ENCODE measurements at regions not wholly inside any gene's neighbourhood (a gene's known extent, or its start where the extent isn't known, plus 50 kb on each side); places are given as distances from the start of the nearest gene placed in this dataset.
A peak's percentile ranks its signal among the peaks of the same experiment; 100 is the strongest.

- Histone ChIP-seq H4K20me1 (no peaks in the 10 kb centered on the region), H3K4me2 (no peak overlapping the region), H3K36me3 (no peaks in the 10 kb centered on the region), H3K27ac (no peak overlapping the region), H3K27me3 (no peaks in the 10 kb centered on the region), H3K9ac (no peak overlapping the region), H3K4me1 (no peaks in the 10 kb centered on the region), H3K4me3 (no peak overlapping the region), H3K9me3 (replicated peaks in 1 of 11) (no peaks in the 10 kb centered on the region)
- TF ChIP-seq Cebpa-rat (IDR thresholded peaks at IDR 0.05): no peak
These were observed 350.3 kb upstream of the LYPLAL1 start for GRCh38 chr1:218823291-218823900.

- no peak overlapping the region for H3K4me2 ChIP-seq
- H3K9ac ChIP-seq: no peak overlapping the region
- H3K4me1 ChIP-seq: no peaks in the 10 kb centered on the region
- H3K27ac ChIP-seq: no peak overlapping the region
- no peaks in the 10 kb centered on the region for H3K27me3 ChIP-seq
- no peaks in the 10 kb centered on the region for H3K9me3 ChIP-seq (replicated peaks in 1 of 11)
- no peak for TF ChIP-seq Cebpa-rat (IDR thresholded peaks at IDR 0.05)
- no peaks in the 10 kb centered on the region for H3K36me3 ChIP-seq
- no peak overlapping the region for H3K4me3 ChIP-seq
- H4K20me1 ChIP-seq: no peaks in the 10 kb centered on the region
These were observed 346.2 kb upstream of the LYPLAL1 start for GRCh38 chr1:218827486-218827885.

DNA sequence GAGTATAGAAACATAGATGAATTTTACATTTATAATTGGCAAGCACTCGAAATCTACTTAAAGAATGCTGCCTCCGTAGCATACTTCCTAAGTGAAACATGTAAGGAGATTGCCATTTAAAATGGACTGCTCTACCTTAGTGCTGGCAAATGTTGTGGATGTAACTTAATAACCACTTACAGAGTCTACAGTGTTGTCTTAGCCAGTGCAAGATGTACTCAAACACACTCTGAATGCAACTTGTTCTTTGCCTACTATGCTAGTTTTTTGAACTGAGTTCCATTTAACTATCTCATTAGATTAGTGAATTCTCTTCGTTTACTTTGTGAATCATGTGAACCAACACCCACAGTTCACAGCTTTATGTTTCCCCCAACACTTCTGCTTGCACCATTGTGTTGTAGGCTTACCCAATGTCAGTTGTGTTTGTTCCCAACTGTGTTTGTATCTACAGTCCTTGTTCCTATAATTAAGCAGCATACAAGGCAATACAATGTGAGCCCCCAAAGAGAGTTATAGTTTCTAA is 345.5 kb upstream of the LYPLAL1 start:
- H3K4me1 ChIP-seq: no peaks in the 10 kb centered on the region
- H3K4me2 ChIP-seq: no peak overlapping the region
- no peaks in the 10 kb centered on the region for H3K27me3 ChIP-seq
- no peak overlapping the region for H3K4me3 ChIP-seq
- no peaks in the 10 kb centered on the region for H3K36me3 ChIP-seq
- no peaks in the 10 kb centered on the region for H3K9me3 ChIP-seq (replicated peaks in 1 of 11)
- no peaks in the 10 kb centered on the region for H4K20me1 ChIP-seq
- H3K9ac ChIP-seq: no peak overlapping the region
- no peak for TF ChIP-seq Cebpa-rat (IDR thresholded peaks at IDR 0.05)
- H3K27ac ChIP-seq: no peak overlapping the region

DNA sequence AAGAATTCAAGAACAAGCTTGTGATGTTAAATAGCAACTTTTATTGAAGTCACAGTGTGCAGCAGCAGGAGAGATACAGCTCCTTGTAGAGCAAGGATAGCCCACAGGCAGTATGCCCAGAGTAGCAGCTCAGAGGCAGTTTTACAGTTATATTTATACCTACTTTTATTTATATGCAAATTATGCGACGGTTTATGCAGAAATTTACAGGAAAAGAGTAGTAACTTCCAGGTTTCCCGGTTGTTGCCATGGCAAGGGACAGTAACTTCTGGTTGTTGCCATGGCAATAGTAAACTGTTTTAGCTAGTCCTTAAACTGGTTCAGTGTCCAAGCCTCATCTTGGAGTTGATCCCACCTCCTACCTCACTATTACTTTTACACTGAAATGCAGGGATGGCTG is 344.6 kb upstream of the LYPLAL1 start:
- H3K4me2 ChIP-seq: no peak overlapping the region
- H3K4me3 ChIP-seq: no peak overlapping the region
- H3K9ac ChIP-seq: no peak overlapping the region
- no peaks in the 10 kb centered on the region for H4K20me1 ChIP-seq
- TF ChIP-seq Cebpa-rat (IDR thresholded peaks at IDR 0.05): no peak
- no peak overlapping the region for H3K27ac ChIP-seq
- H3K9me3 ChIP-seq (replicated peaks in 1 of 11): no peaks in the 10 kb centered on the region
- no peaks in the 10 kb centered on the region for H3K36me3 ChIP-seq
- H3K27me3 ChIP-seq: no peaks in the 10 kb centered on the region
- no peaks in the 10 kb centered on the region for H3K4me1 ChIP-seq

DNA sequence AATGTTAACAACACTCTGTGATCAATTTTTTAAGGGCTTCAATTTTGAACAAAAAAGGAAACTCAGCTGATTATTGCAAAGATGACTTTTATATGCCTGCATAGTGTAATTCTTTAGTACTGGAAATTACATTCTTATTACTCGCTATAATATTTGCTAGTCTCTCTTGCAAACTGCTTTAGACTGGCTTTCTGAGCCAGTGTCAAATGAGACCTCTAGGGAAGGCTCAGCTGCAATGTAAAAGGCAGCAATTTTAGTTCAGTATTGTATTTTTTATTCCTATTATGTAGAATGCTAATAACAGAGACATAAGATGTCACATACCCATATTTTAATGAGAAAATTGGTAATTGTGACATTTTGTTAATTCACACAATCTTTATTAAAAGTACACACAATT is 338.1 kb upstream of the LYPLAL1 start:
- Histone ChIP-seq H3K4me3 (no peak overlapping the region), H3K27me3 (no peaks in the 10 kb centered on the region), H3K27ac (no peak overlapping the region), H3K9ac (no peak overlapping the region), H3K4me2 (no peak overlapping the region), H4K20me1 (no peaks in the 10 kb centered on the region), H3K36me3 (no peaks in the 10 kb centered on the region), H3K4me1 (no peaks in the 10 kb centered on the region), H3K9me3 (replicated peaks in 1 of 11) (no peaks in the 10 kb centered on the region)
- TF ChIP-seq Cebpa-rat (IDR thresholded peaks at IDR 0.05): no peak

DNA sequence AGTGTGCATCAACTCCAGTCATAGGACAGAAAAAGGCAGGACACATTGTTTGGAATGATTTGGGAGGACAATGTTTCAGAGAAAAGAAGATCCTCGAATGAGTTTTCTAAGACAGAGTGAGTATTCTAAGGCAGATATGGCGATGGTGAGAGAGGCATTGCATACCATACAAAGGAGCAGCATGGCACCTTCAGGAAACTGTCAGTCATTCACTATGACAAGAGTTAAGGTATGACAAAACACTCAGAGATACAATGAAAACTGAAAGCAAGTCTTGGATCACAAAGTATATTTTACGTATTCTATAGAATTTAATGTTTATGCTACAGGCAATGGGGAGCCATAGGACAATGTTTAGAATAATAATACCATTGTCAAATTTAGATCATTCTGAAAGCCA is 337.4 kb upstream of the LYPLAL1 start:
- no peaks in the 10 kb centered on the region for H3K27me3 ChIP-seq

GRCh38 chr1:218837051-218837450 is 336.6 kb upstream of the LYPLAL1 start:
- Histone ChIP-seq H3K9ac (no peak overlapping the region), H3K9me3 (replicated peaks in 1 of 11) (peaks cover 0 to 3% (median 0%) of the 10 kb centered on the region in 11 experiments; a peak in 1 of 22 replicates), H3K4me1 (no peaks in the 10 kb centered on the region), H3K4me2 (no peak overlapping the region), H3K27ac (no peak overlapping the region), H3K4me3 (no peak overlapping the region), H4K20me1 (no peaks in the 10 kb centered on the region), H3K27me3 (no peaks in the 10 kb centered on the region), H3K36me3 (no peaks in the 10 kb centered on the region)
- TF ChIP-seq Cebpa-rat (IDR thresholded peaks at IDR 0.05): no peak

More for the DNA sequence above, 337.4 kb upstream of the LYPLAL1 start:
- Histone ChIP-seq H3K27ac (no peak overlapping the region), H4K20me1 (no peaks in the 10 kb centered on the region), H3K4me1 (no peaks in the 10 kb centered on the region), H3K4me2 (no peak overlapping the region), H3K36me3 (no peaks in the 10 kb centered on the region), H3K4me3 (no peak overlapping the region), H3K9me3 (replicated peaks in 1 of 11) (no peaks in the 10 kb centered on the region), H3K9ac (no peak overlapping the region)
- no peak for TF ChIP-seq Cebpa-rat (IDR thresholded peaks at IDR 0.05)

GRCh38 chr1:218845589-218845988 is 328.1 kb upstream of the LYPLAL1 start:
- H3K27ac ChIP-seq: no peak overlapping the region
- H3K9me3 ChIP-seq (replicated peaks in 1 of 11): peaks cover 0 to 12% (median 0%) of the 10 kb centered on the region in 11 experiments; a peak in 9 of 22 replicates
- H3K4me3 ChIP-seq: no peak overlapping the region
- TF ChIP-seq Cebpa-rat (IDR thresholded peaks at IDR 0.05): no peak
- no peaks in the 10 kb centered on the region for H3K36me3 ChIP-seq
- peak overlapping the region in 2 of 11 experiments; percentile 9 to 32; a peak in 3 of 22 replicates for H3K4me2 ChIP-seq
- no peaks in the 10 kb centered on the region for H4K20me1 ChIP-seq
- H3K9ac ChIP-seq: no peak overlapping the region
- H3K27me3 ChIP-seq: no peaks in the 10 kb centered on the region
- H3K4me1 ChIP-seq: peaks cover 0 to 10% (median 0%) of the 10 kb centered on the region in 10 experiments; a peak in 6 of 20 replicates

- Histone ChIP-seq H3K27ac (no peak overlapping the region), H3K4me2 (peak overlapping the region in 1 of 11 experiments; percentile 9; a peak in 2 of 22 replicates), H3K9me3 (replicated peaks in 1 of 11) (peaks cover 0 to 12% (median 0%) of the 10 kb centered on the region in 11 experiments; a peak in 9 of 22 replicates), H4K20me1 (no peaks in the 10 kb centered on the region), H3K9ac (no peak overlapping the region), H3K4me1 (peaks cover 0 to 10% (median 0%) of the 10 kb centered on the region in 10 experiments; a peak in 6 of 20 replicates), H3K27me3 (no peaks in the 10 kb centered on the region), H3K4me3 (no peak overlapping the region), H3K36me3 (no peaks in the 10 kb centered on the region)
- TF ChIP-seq Cebpa-rat (IDR thresholded peaks at IDR 0.05): no peak
These were observed 327.5 kb upstream of the LYPLAL1 start for GRCh38 chr1:218846181-218846580.

All from BLaER1 treated with 17β-estradiol and CSF1 and Interleukin-3, amounts not matched to agents 10 nM and 100 nM (cell line).